ENCODE measurements at regions not wholly inside any gene's neighbourhood (a gene's known extent, or its start where the extent isn't known, plus 50 kb on each side); places are given as distances from the start of the nearest gene placed in this dataset.

GRCh38 chr9:29233193-29233592, 1659.9 kb upstream of the C9orf72 start:
- TF ChIP-seq CTCF (IDR thresholded peaks at IDR 0.05) (no peak), EZH2phosphoT487 (IDR thresholded peaks at IDR 0.05) (no peak), EZH2 (IDR thresholded peaks at IDR 0.05) (no peak)

Data from neural progenitor cell (in vitro differentiated cells).